OCI-LY7 (cell line): ENCODE measurements at regions not wholly inside any gene's neighbourhood (a gene's known extent, or its start where the extent isn't known, plus 50 kb on each side); places are given as distances from the start of the nearest gene placed in this dataset.

Source experiments
- CTCF ChIP-seq: fragments of 200-600 bp; sonication (generic); conservative IDR thresholded peaks from 2 replicates; pipeline ENCODE4 v1.5.1; 2014; ENCODE audit warnings: mild to moderate bottlenecking, antibody characterized with exemption, low read length, moderate library complexity, mixed read lengths
- EZH2phosphoT487 ChIP-seq: fragments of 200-600 bp; sonication (generic); IDR thresholded peaks from 2 replicates; pipeline ENCODE4 v1.6.1; 2018; ENCODE audit warnings: low read depth, borderline replicate concordance, mild to moderate bottlenecking, mixed run types, antibody characterized with exemption, low read length, moderate library complexity, mixed read lengths

GRCh38 chr3:177351206-177351605 is 153.9 kb upstream of the TBL1XR1 start:
- TF ChIP-seq EZH2phosphoT487: no peak
- no peak for TF ChIP-seq CTCF
